NCI-H345 treated with DMSO at 0.1 percent for 48 hours (cell line): ENCODE measurements at regions not wholly inside any gene's neighbourhood (a gene's known extent, or its start where the extent isn't known, plus 50 kb on each side); places are given as distances from the start of the nearest gene placed in this dataset.

Experiments
- DNase-seq: peaks from one replicate; lab custom pipeline; 2025; ENCODE audit not compliant: unreplicated experiment; lab: John Stamatoyannopoulos, UW

GRCh38 chr9:90311811-90312210 lies 330.8 kb downstream of the DIRAS2 start:
- DNase-seq, result no peak

GRCh38 chr9:90322296-90322695 lies 320.3 kb downstream of the DIRAS2 start:
- no peak for DNase-seq

GRCh38 chr9:90325913-90326653 lies 316.5 kb downstream of the DIRAS2 start:
- no peak for DNase-seq

- no peak for DNase-seq
These were observed 312.4 kb downstream of the DIRAS2 start for GRCh38 chr9:90330231-90330630.

- DNase-seq, result no peak
These were observed 310.6 kb downstream of the DIRAS2 start for GRCh38 chr9:90331826-90332575.

GRCh38 chr9:90333226-90333625 lies 309.4 kb downstream of the DIRAS2 start:
- DNase-seq, result no peak

- no peak for DNase-seq
These were observed 302.2 kb downstream of the DIRAS2 start for GRCh38 chr9:90340421-90340820.

GRCh38 chr9:90342607-90343006 lies 300.0 kb downstream of the DIRAS2 start:
- DNase-seq, result no peak

GRCh38 chr9:90343366-90343765 lies 299.3 kb downstream of the DIRAS2 start:
- DNase-seq, result no peak

- no peak for DNase-seq
These were observed 298.6 kb downstream of the DIRAS2 start for GRCh38 chr9:90343991-90344390.

GRCh38 chr9:90365666-90366065 lies 277.0 kb downstream of the DIRAS2 start:
- no peak for DNase-seq

GRCh38 chr9:90368241-90368640 lies 274.4 kb downstream of the DIRAS2 start:
- DNase-seq, result no peak

GRCh38 chr9:90368928-90369327 lies 273.7 kb downstream of the DIRAS2 start:
- no peak for DNase-seq

- no peak for DNase-seq
These were observed 262.9 kb downstream of the DIRAS2 start for GRCh38 chr9:90379771-90380170.

GRCh38 chr9:90385146-90385545 lies 257.5 kb downstream of the DIRAS2 start:
- DNase-seq, result no peak

GRCh38 chr9:90393365-90394152 lies 249.1 kb downstream of the DIRAS2 start:
- no peak for DNase-seq

GRCh38 chr9:90394871-90395270 lies 247.8 kb downstream of the DIRAS2 start:
- DNase-seq, result no peak

GRCh38 chr9:90400091-90400490 lies 242.5 kb downstream of the DIRAS2 start:
- DNase-seq, result no peak

- DNase-seq, result no peak
These were observed 234.0 kb downstream of the DIRAS2 start for GRCh38 chr9:90408659-90409058.

GRCh38 chr9:90419221-90419851 lies 223.3 kb downstream of the DIRAS2 start:
- no peak for DNase-seq

GRCh38 chr9:90420211-90420610 lies 222.4 kb downstream of the DIRAS2 start:
- no peak for DNase-seq
